GM23338 (cell line): ENCODE measurements at regions not wholly inside any gene's neighbourhood (a gene's known extent, or its start where the extent isn't known, plus 50 kb on each side); places are given as distances from the start of the nearest gene placed in this dataset.
"Not testable (repeated sequence)": the region's sequence is repeated elsewhere in the genome, so short reads cannot be mapped to it uniquely, and the experiment has no call there.

Experiments used
- CREB1 ChIP-seq: fragments of 250-450 bp; sonication (Bioruptor Pico); IDR thresholded peaks from 2 replicates; pipeline ENCODE4 v1.5.0; 2020; ENCODE audit warnings: low read depth, mild to moderate bottlenecking, moderate library complexity
- CTCF ChIP-seq, 2 experiments: fragments of 200-600 bp in 1 of 2; sonication (generic) in 1 of 2; conservative IDR thresholded peaks; 2 replicates each; pipeline versions ENCODE4 v1.5.1 to v1.6.1; 2016 to 2017; ENCODE audit warnings: antibody characterized with exemption in 2 of 2, low read depth in 2 of 2, mild to moderate bottlenecking in 2 of 2, moderate library complexity in 1 of 2
- EZH2 ChIP-seq: fragments of 200-600 bp; sonication (generic); IDR thresholded peaks from one replicate; pipeline ENCODE4 v1.8.0; 2017; ENCODE audit warnings: antibody characterized with exemption, mild to moderate bottlenecking, low read depth; ENCODE audit not compliant: unreplicated experiment
- EZH2phosphoT487 ChIP-seq: fragments of 200-600 bp; sonication (generic); IDR thresholded peaks from one replicate; pipeline ENCODE4 v1.8.1; 2018; ENCODE audit warnings: antibody characterized with exemption; ENCODE audit not compliant: unreplicated experiment
- POLR2AphosphoS5 ChIP-seq: IDR thresholded peaks from 2 replicates; pipeline ENCODE4 v1.6.1; 2016; ENCODE audit warnings: antibody characterized with exemption, low read depth
- REST ChIP-seq: IDR thresholded peaks from one replicate; pipeline ENCODE4 v1.6.1; 2018; ENCODE audit warnings: antibody characterized with exemption; ENCODE audit not compliant: unreplicated experiment
- ZNF114 ChIP-seq: fragments of 250-450 bp; sonication (Bioruptor Pico); IDR thresholded peaks from 2 replicates; pipeline ENCODE4 v1.5.0; 2020; ENCODE audit warnings: mild to moderate bottlenecking, moderate library complexity

GRCh38 chr1:219070395-219070794 is 103.3 kb upstream of the LYPLAL1 start:
- not testable (repeated sequence) for TF ChIP-seq EZH2; CTCF (conservative IDR thresholded peaks at IDR 0.05; ENCODE audit: low read depth in 2 of 2); POLR2AphosphoS5; REST; EZH2phosphoT487; CREB1 (CRISPR knock-in tag); ZNF114
